SK-N-SH (cell line): ENCODE measurements at regions not wholly inside any gene's neighbourhood (a gene's known extent, or its start where the extent isn't known, plus 50 kb on each side); places are given as distances from the start of the nearest gene placed in this dataset.

Source experiments
- CTCF ChIA-PET: fragments of 300-600, 350-600 bp; formaldehyde crosslinking; extraction: SDS; loops from one replicate; lab custom pipeline; 2021; lab: Yijun Ruan, JAX
- POLR2A ChIA-PET: fragments of 350-600 bp; sonication (Branson Sonifier 250); formaldehyde crosslinking; extraction: SDS; loops from one replicate; lab custom pipeline; 2020; ENCODE audit warnings: antibody characterized with exemption, inconsistent platforms; lab: Yijun Ruan, JAX
- DNase-seq: peaks from one replicate; pipeline ENCODE4 v3.0.0; 2012
- H2AFZ ChIP-seq: fragments of 200-600 bp; sonication (generic); 2 replicates; pipeline ENCODE4 v1.8.1; 2016; ENCODE audit warnings: antibody characterized with exemption, mild to moderate bottlenecking, low read depth
- H3F3A ChIP-seq: fragments of 200-600 bp; sonication (generic); replicated peaks from 2 replicates; pipeline ENCODE3; 2016; ENCODE audit warnings: antibody characterized with exemption, mild to moderate bottlenecking; ENCODE audit not compliant: insufficient read depth
- H3K27ac ChIP-seq, 2 experiments: fragments of 200-500 bp in 1 of 2; fragments of 200-600 bp in 1 of 2; sonication (Bioruptor generic) in 1 of 2; sonication (generic), shearing (Covaris generic) in 1 of 2; 2 replicates each; pipeline versions ENCODE4 v1.5.1 to v1.6.1; 2014 to 2016; ENCODE audit warnings: low read depth in 2 of 2, inconsistent platforms in 1 of 2, low read length in 1 of 2, mild to moderate bottlenecking in 1 of 2, mixed read lengths in 1 of 2
- H3K27me3 ChIP-seq: fragments of 200-600 bp; sonication (generic), shearing (Covaris generic); 2 replicates; pipeline ENCODE4 v1.6.1; 2016; ENCODE audit warnings: mixed run types; ENCODE audit not compliant: insufficient read depth
- H3K36me3 ChIP-seq, 2 experiments: fragments of 200-500 bp in 1 of 2; fragments of 200-600 bp in 1 of 2; sonication (Bioruptor generic) in 1 of 2; sonication (generic) in 1 of 2; replicated peaks in 1 of 2; 2 replicates each; pipeline versions ENCODE3 to v1.5.1; 2014 to 2016; ENCODE audit warnings: low read length in 1 of 2, mild to moderate bottlenecking in 1 of 2; ENCODE audit not compliant: insufficient read depth in 2 of 2, control insufficient read depth in 1 of 2
- H3K4me1 ChIP-seq, 2 experiments: fragments of 200-500 bp in 1 of 2; fragments of 200-600 bp in 1 of 2; sonication (Bioruptor generic) in 1 of 2; sonication (generic), shearing (Covaris generic) in 1 of 2; 2 replicates each; pipeline versions ENCODE4 v1.5.1 to v1.6.1; 2014 to 2016; ENCODE audit warnings: low read depth in 1 of 2, low read length in 1 of 2, mixed run types in 1 of 2; ENCODE audit not compliant: insufficient read depth in 2 of 2, control insufficient read depth in 1 of 2
- H3K4me2 ChIP-seq: fragments of 200-600 bp; sonication (generic), shearing (Covaris generic); 2 replicates; pipeline ENCODE4 v1.6.1; 2017; ENCODE audit warnings: mixed run types
- H3K4me3 ChIP-seq, 2 experiments: fragments of 200-500 bp in 1 of 2; fragments of 200-600 bp in 1 of 2; sonication (Bioruptor generic) in 1 of 2; sonication (generic), shearing (Covaris generic) in 1 of 2; 2 replicates each; pipeline versions ENCODE4 v1.5.1 to v1.8.1; 2014 to 2016; ENCODE audit warnings: low read depth in 2 of 2, inconsistent platforms in 1 of 2, low read length in 1 of 2, mild to moderate bottlenecking in 1 of 2, mixed read lengths in 1 of 2, moderate library complexity in 1 of 2
- H3K79me2 ChIP-seq: fragments of 200-600 bp; sonication (generic); 2 replicates; pipeline ENCODE4 v1.8.1; 2017; ENCODE audit warnings: mild to moderate bottlenecking; ENCODE audit not compliant: insufficient read depth
- H3K9ac ChIP-seq: fragments of 200-600 bp; sonication (generic); 2 replicates; pipeline ENCODE4 v1.6.1; 2017; ENCODE audit warnings: mixed run types
- H3K9me2 ChIP-seq: fragments of 200-600 bp; sonication (generic); 2 replicates; pipeline ENCODE4 v1.6.1; 2017; ENCODE audit warnings: mixed run types
- H3K9me3 ChIP-seq: fragments of 200-600 bp; sonication (generic); 2 replicates; pipeline ENCODE4 v1.6.1; 2017; ENCODE audit warnings: mixed run types, mild to moderate bottlenecking, moderate library complexity
- H4K20me1 ChIP-seq: fragments of 200-600 bp; sonication (generic); 2 replicates; pipeline ENCODE4 v1.6.1; 2017; ENCODE audit warnings: mild to moderate bottlenecking, mixed run types; ENCODE audit not compliant: insufficient read depth
- CTCF ChIP-seq: fragments of 200-600 bp; sonication (generic); IDR thresholded peaks from 2 replicates; pipeline ENCODE4 v1.6.1; 2017; ENCODE audit warnings: antibody characterized with exemption, mild to moderate bottlenecking, moderate library complexity
- EZH2phosphoT487 ChIP-seq: fragments of 200-600 bp; sonication (generic); IDR thresholded peaks from 2 replicates; pipeline ENCODE4 v1.6.1; 2017; ENCODE audit warnings: low read depth, mixed run types, mild to moderate bottlenecking, antibody characterized with exemption, moderate library complexity, borderline replicate concordance
- FOXJ3 ChIP-seq: sonication (generic); formaldehyde crosslinking; IDR thresholded peaks from 2 replicates; pipeline ENCODE4 v1.5.1; 2020; ENCODE audit warnings: mild to moderate bottlenecking, missing genetic modification reagents
- FOXM1 ChIP-seq: IDR thresholded peaks from 2 replicates; pipeline ENCODE4 v1.4.0; 2012; ENCODE audit warnings: low read depth, mild to moderate bottlenecking
- GABPA ChIP-seq: IDR thresholded peaks from 2 replicates; pipeline ENCODE4 v1.4.0; 2012; ENCODE audit warnings: low read depth, mild to moderate bottlenecking
- IRF3 ChIP-seq: fragments of 150-350 bp; IDR thresholded peaks from 2 replicates; pipeline ENCODE4 v1.6.1; 2016; ENCODE audit warnings: mild to moderate bottlenecking, low read depth, low read length
- NFIC ChIP-seq: IDR thresholded peaks from 2 replicates; pipeline ENCODE4 v1.4.0; 2012; ENCODE audit warnings: borderline replicate concordance
- NRF1 ChIP-seq: IDR thresholded peaks from 2 replicates; pipeline ENCODE4 v1.6.1; 2012; ENCODE audit warnings: low read depth, mild to moderate bottlenecking, low read length
- PBX3 ChIP-seq: IDR thresholded peaks from 2 replicates; pipeline ENCODE4; 2012
- POLR2AphosphoS5 ChIP-seq: IDR thresholded peaks from 2 replicates; pipeline ENCODE4 v1.6.1; 2012; ENCODE audit warnings: low read depth, low read length
- RAD21 ChIP-seq: IDR thresholded peaks from 2 replicates; pipeline ENCODE4 v1.6.1; 2012; ENCODE audit warnings: mild to moderate bottlenecking, low read length
- RCOR1 ChIP-seq: fragments of 150-350 bp; IDR thresholded peaks from 2 replicates; pipeline ENCODE4 v1.6.1; 2017; ENCODE audit warnings: antibody characterized with exemption, low read length
- REST ChIP-seq: IDR thresholded peaks from 2 replicates; pipeline ENCODE4 v1.6.1; 2012; ENCODE audit warnings: mild to moderate bottlenecking, low read depth, low read length, moderate library complexity
- RXRA ChIP-seq: IDR thresholded peaks from 2 replicates; pipeline ENCODE4 v1.4.0; 2012; ENCODE audit warnings: low read depth, mild to moderate bottlenecking, borderline replicate concordance
- SIN3A ChIP-seq: IDR thresholded peaks from 2 replicates; pipeline ENCODE4 v1.6.1; 2012; ENCODE audit warnings: low read depth, mild to moderate bottlenecking, low read length, moderate library complexity, borderline replicate concordance
- SMC3 ChIP-seq: IDR thresholded peaks from 2 replicates; pipeline ENCODE4 v1.6.1; 2012; ENCODE audit warnings: low read depth, low read length, improper control_type of control experiment
- USF1 ChIP-seq: IDR thresholded peaks from 2 replicates; pipeline ENCODE4 v1.4.0; 2012; ENCODE audit warnings: low read depth, borderline replicate concordance
- ZBTB33 ChIP-seq: IDR thresholded peaks from 2 replicates; pipeline ENCODE4 v1.4.0; 2012; ENCODE audit warnings: low read depth, borderline replicate concordance
- WGBS: methylation state at CpG from one replicate; pipeline ENCODE4 v1.1.6; 2017; ENCODE audit warnings: low lambda C conversion rate; 5-methylcytosine and 5-hydroxymethylcytosine counted together

- no peaks in the 10 kb centered on the region for H3K79me2 ChIP-seq
- TF ChIP-seq RXRA (no peak), RAD21 (no peak), REST (no peak), NRF1 (no peak), USF1 (no peak), ZBTB33 (no peak), IRF3 (no peak), SIN3A (no peak), NFIC (no peak), SMC3 (no peak), PBX3 (no peak), EZH2phosphoT487 (no peak), FOXJ3 (CRISPR knock-in tag) (no peak), FOXM1 (no peak), GABPA (no peak), POLR2AphosphoS5 (no peak), RCOR1 (no peak), CTCF (no peak)
- H3K4me2 ChIP-seq = no peak overlapping the region
- DNase-seq = no peak
- no peaks in the 10 kb centered on the region for H3K27me3 ChIP-seq
- H2AFZ ChIP-seq = no peak overlapping the region
- no peak overlapping the region for H3K27ac ChIP-seq
- H3K36me3 ChIP-seq = no peaks in the 10 kb centered on the region
- no peak overlapping the region for H3K9ac ChIP-seq
- H3F3A ChIP-seq = no peaks in the 10 kb centered on the region
- POLR2A ChIA-PET = no interaction called here
- no peaks in the 10 kb centered on the region for H3K9me2 ChIP-seq
- CTCF ChIA-PET = no interaction called here
- no peak overlapping the region for H3K4me3 ChIP-seq
- H4K20me1 ChIP-seq = no peaks in the 10 kb centered on the region
- peaks cover 0 to 4% of the 10 kb centered on the region in 2 experiments; a peak in 2 of 4 replicates for H3K4me1 ChIP-seq
- 82% methylated on average over 5 of the region's 5 CpGs for WGBS
- H3K9me3 ChIP-seq = no peaks in the 10 kb centered on the region
These were observed 186.5 kb upstream of the TCF4 start for GRCh38 chr18:55774505-55774904.
